B cell (primary cell): ENCODE measurements at regions not wholly inside any gene's neighbourhood (a gene's known extent, or its start where the extent isn't known, plus 50 kb on each side); places are given as distances from the start of the nearest gene placed in this dataset.

Experiments used
- ATAC-seq: fragments of 200-7000 bp; cut with Tn5 transposase; one replicate; pipeline ENCODE4 v1.10.0; 2021; ENCODE audit warnings: low read depth, mild to moderate bottlenecking, moderate number of reproducible peaks, moderate library complexity
- CTCF ChIA-PET: fragments of 350-600 bp; sonication (Branson Sonifier 250); formaldehyde crosslinking; loops from one replicate; lab custom pipeline; 2021; ENCODE audit warnings: antibody characterized with exemption, inconsistent platforms; lab: Charles Lee
- POLR2A ChIA-PET: fragments of 350-600 bp; sonication (Branson Sonifier 250); formaldehyde crosslinking; loops from one replicate; lab custom pipeline; 2021; ENCODE audit warnings: antibody characterized with exemption; lab: Charles Lee
- DNase-seq: peaks from one replicate; pipeline ENCODE4 v3.0.0; 2013
- H2AFZ ChIP-seq: 2 replicates; pipeline ENCODE4 v1.6.1; 2012; ENCODE audit warnings: mild to moderate bottlenecking, low read depth, low read length; ENCODE audit not compliant: insufficient read depth, poor library complexity, severe bottlenecking
- H3K27ac ChIP-seq, 2 donors: 1 replicate in 1 of 2; 2 replicates in 1 of 2; pipeline ENCODE4 v1.5.1; 2012 to 2013; ENCODE audit warnings: low read length in 2 of 2, mild to moderate bottlenecking in 2 of 2, moderate library complexity in 1 of 2
- H3K27me3 ChIP-seq, 4 experiments: fragments of 200-600 bp in 1 of 4; sonication (generic) in 1 of 4; replicated peaks in 1 of 4; 1 replicate in 2 of 4; 2 replicates in 2 of 4; pipeline versions ENCODE4 v1.6.1 to v1.7.0; 2013 to 2016; ENCODE audit warnings: low read length in 3 of 4, mild to moderate bottlenecking in 2 of 4, mixed read lengths in 1 of 4, moderate library complexity in 1 of 4; ENCODE audit not compliant: insufficient read depth in 4 of 4, control insufficient read depth in 3 of 4; ENCODE audit errors: control extremely low read depth in 1 of 4
- H3K36me3 ChIP-seq, 2 experiments: replicated peaks in 1 of 2; 1 replicate in 1 of 2; 2 replicates in 1 of 2; pipeline versions ENCODE4 v1.6.1 to v1.7.1; 2013; ENCODE audit warnings: low read length in 1 of 2; ENCODE audit not compliant: insufficient read depth in 2 of 2, control insufficient read depth in 1 of 2; ENCODE audit errors: control extremely low read depth in 1 of 2, extremely low read depth in 1 of 2
- H3K4me1 ChIP-seq, 2 donors: fragments of 200-600 bp in 1 of 2; sonication (generic) in 1 of 2; 1 replicate in 1 of 2; 2 replicates in 1 of 2; pipeline versions ENCODE4 v1.5.1 to v1.6.1; 2013 to 2017; ENCODE audit warnings: low read length in 2 of 2; ENCODE audit not compliant: control insufficient read depth in 2 of 2, insufficient read depth in 2 of 2
- H3K4me2 ChIP-seq: replicated peaks from 2 replicates; pipeline ENCODE3; 2012; ENCODE audit warnings: mild to moderate bottlenecking, low read depth, low read length; ENCODE audit not compliant: poor library complexity, severe bottlenecking
- H3K4me3 ChIP-seq, 5 experiments: fragments of 200-600 bp in 1 of 5; sonication (generic) in 1 of 5; 1 replicate in 3 of 5; 2 replicates in 2 of 5; pipeline versions ENCODE4 v1.5.1 to v1.7.0; 2011 to 2016; ENCODE audit warnings: low read length in 4 of 5, mild to moderate bottlenecking in 4 of 5, low read depth in 2 of 5, control low read depth in 1 of 5, moderate library complexity in 1 of 5; ENCODE audit not compliant: insufficient read depth in 1 of 5; ENCODE audit errors: control extremely low read depth in 1 of 5, extremely low read depth in 1 of 5
- H3K79me2 ChIP-seq: fragments of 200-600 bp; sonication (generic); one replicate; pipeline ENCODE4 v1.6.0; 2016; ENCODE audit warnings: low read length; ENCODE audit not compliant: control insufficient read depth, insufficient read depth
- H3K9ac ChIP-seq: fragments of 200-600 bp; sonication (generic); 2 replicates; pipeline ENCODE4 v1.6.1; 2017; ENCODE audit warnings: mild to moderate bottlenecking, low read length, moderate library complexity
- H3K9me3 ChIP-seq, 3 donors: one replicate each; pipeline versions ENCODE4 v1.6.1 to v1.7.1; 2013; ENCODE audit warnings: low read length in 2 of 3; ENCODE audit not compliant: control insufficient read depth in 2 of 3, insufficient read depth in 1 of 3; ENCODE audit errors: control extremely low read depth in 1 of 3
- H4K20me1 ChIP-seq: 2 replicates; pipeline ENCODE4 v1.6.0; 2012; ENCODE audit warnings: mild to moderate bottlenecking, low read length; ENCODE audit not compliant: insufficient read depth, control insufficient read depth, poor library complexity, severe bottlenecking
- H3K27ac Mint-ChIP-seq: one replicate; pipeline ENCODE4 v1.8.0; 2021; ENCODE audit warnings: mixed read lengths
- H3K27me3 Mint-ChIP-seq: one replicate; pipeline ENCODE4 v1.8.0; 2021; ENCODE audit warnings: mixed read lengths
- H3K4me1 Mint-ChIP-seq: one replicate; pipeline ENCODE4 v1.8.0; 2021; ENCODE audit warnings: mixed read lengths
- H3K4me3 Mint-ChIP-seq: one replicate; pipeline ENCODE4 v1.8.0; 2021; ENCODE audit warnings: mixed read lengths
- H3K9me3 Mint-ChIP-seq: one replicate; pipeline ENCODE4 v1.8.0; 2022; ENCODE audit warnings: mixed read lengths; ENCODE audit not compliant: insufficient read depth
- CTCF ChIP-seq: fragments of 200-600 bp; IDR thresholded peaks from one replicate; pipeline ENCODE4 v1.8.0; 2022; ENCODE audit warnings: antibody characterized with exemption, mild to moderate bottlenecking
- EZH2 ChIP-seq: IDR thresholded peaks from 2 replicates; pipeline ENCODE4 v1.6.1; 2012; ENCODE audit warnings: borderline replicate concordance, low read depth, mild to moderate bottlenecking, moderate library complexity, low read length; ENCODE audit not compliant: insufficient read depth, poor library complexity, severe bottlenecking
- WGBS: methylation state at CpG from one replicate; pipeline ENCODE4 v1.1.5; 2013; ENCODE audit warnings: missing lambda C conversion rate; ENCODE audit not compliant: insufficient coverage; 5-methylcytosine and 5-hydroxymethylcytosine counted together
- intact Hi-C: fragments of 100-400 bp; cut with micrococcal nuclease; formaldehyde crosslinking; loops from one replicate; pipeline ENCODE4 v1.10.0; 2022

GRCh38 chr5:54822324-54822687, 163.1 kb downstream of the ESM1 start:
- no peak for DNase-seq
- Histone ChIP-seq H3K79me2 (no peaks in the 10 kb centered on the region), H3K9ac (no peak overlapping the region), H3K27me3 (no peaks in the 10 kb centered on the region), H3K4me1 (no peaks in the 10 kb centered on the region), H4K20me1 (no peaks in the 10 kb centered on the region), H2AFZ (no peak overlapping the region), H3K9me3 (no peaks in the 10 kb centered on the region), H3K27ac (no peak overlapping the region), H3K4me2 (no peak overlapping the region), H3K36me3 (no peaks in the 10 kb centered on the region), H3K4me3 (no peak overlapping the region)
- no peak for TF ChIP-seq CTCF
- no peak for TF ChIP-seq EZH2
- POLR2A ChIA-PET, result no interaction called here
- Mint-ChIP-seq H3K4me1 (no peaks in the 10 kb centered on the region), H3K27me3 (no peaks in the 10 kb centered on the region), H3K4me3 (no peak overlapping the region), H3K9me3 (no peaks in the 10 kb centered on the region), H3K27ac (no peak overlapping the region)
- CTCF ChIA-PET, result no interaction called here
- WGBS, result no CpG with 5 or more reads among the region's 2 CpGs
- no peak for ATAC-seq
- intact Hi-C loops, result no loop called here

GRCh38 chr5:54821445-54822323, 163.7 kb downstream of the ESM1 start:
- Mint-ChIP-seq H3K9me3 (no peaks in the 10 kb centered on the region), H3K27ac (no peak overlapping the region), H3K4me3 (no peak overlapping the region), H3K27me3 (no peaks in the 10 kb centered on the region), H3K4me1 (no peaks in the 10 kb centered on the region)
- CTCF ChIA-PET, result interaction anchor here (1.2 kb wide), 1 partner anchor 58 kb away, joined by 3 read pairs; no protein-coding TSS in a partner anchor
- ATAC-seq (no peak), DNase-seq (no peak)
- POLR2A ChIA-PET, result no interaction called here
- H3K4me2 ChIP-seq, result no peak overlapping the region
- WGBS, result 100% methylated on average over 1 of the region's 4 CpGs
- no peaks in the 10 kb centered on the region for H3K36me3 ChIP-seq
- no peaks in the 10 kb centered on the region for H3K9me3 ChIP-seq
- H2AFZ ChIP-seq, result no peak overlapping the region
- H3K4me1 ChIP-seq, result no peaks in the 10 kb centered on the region
- H3K27me3 ChIP-seq, result no peaks in the 10 kb centered on the region
- H4K20me1 ChIP-seq, result no peaks in the 10 kb centered on the region
- no peaks in the 10 kb centered on the region for H3K79me2 ChIP-seq
- H3K9ac ChIP-seq, result no peak overlapping the region
- H3K27ac ChIP-seq, result no peak overlapping the region
- H3K4me3 ChIP-seq, result no peak overlapping the region
- intact Hi-C loops, result no loop called here
- no peak for TF ChIP-seq CTCF
- TF ChIP-seq EZH2, result no peak
